Fibroblast of villous mesenchyme (primary cell): ENCODE measurements at regions not wholly inside any gene's neighbourhood (a gene's known extent, or its start where the extent isn't known, plus 50 kb on each side); places are given as distances from the start of the nearest gene placed in this dataset.

Experiments used
- DNase-seq: peaks from one replicate; pipeline ENCODE4 v3.0.0-alpha.2; 2010; ENCODE audit warnings: low read depth
- H3K4me3 ChIP-seq: 2 replicates; pipeline ENCODE4 v1.5.1; 2011; ENCODE audit warnings: low read depth, mild to moderate bottlenecking, low read length
- CTCF ChIP-seq: IDR thresholded peaks from 2 replicates; pipeline ENCODE4 v1.5.1; 2012; ENCODE audit warnings: low read depth, mild to moderate bottlenecking, low read length; ENCODE audit not compliant: insufficient read depth

GRCh38 chr7:49453486-49453885 is 320.0 kb upstream of the VWC2 start:
- no peak overlapping the region for H3K4me3 ChIP-seq
- DNase-seq = no peak
- TF ChIP-seq CTCF = no peak

GRCh38 chr7:49479441-49479840 is 294.0 kb upstream of the VWC2 start:
- DNase-seq = no peak
- TF ChIP-seq CTCF = no peak
- H3K4me3 ChIP-seq = no peak overlapping the region

GRCh38 chr7:49479936-49480544 is 293.4 kb upstream of the VWC2 start:
- no peak overlapping the region for H3K4me3 ChIP-seq
- TF ChIP-seq CTCF = no peak

GRCh38 chr7:49481075-49481474 is 292.4 kb upstream of the VWC2 start:
- TF ChIP-seq CTCF = no peak
- H3K4me3 ChIP-seq = no peak overlapping the region
- no peak for DNase-seq

More at GRCh38 chr7:49479936-49480544, 293.4 kb upstream of the VWC2 start:
- DNase-seq = no peak

GRCh38 chr7:49483142-49483541 is 290.3 kb upstream of the VWC2 start:
- no peak for DNase-seq
- H3K4me3 ChIP-seq = no peak overlapping the region
- no peak for TF ChIP-seq CTCF

GRCh38 chr7:49486974-49487829 is 286.2 kb upstream of the VWC2 start:
- no peak overlapping the region for H3K4me3 ChIP-seq
- DNase-seq = no peak
- TF ChIP-seq CTCF = no peak
